ENCODE measurements at regions not wholly inside any gene's neighbourhood (a gene's known extent, or its start where the extent isn't known, plus 50 kb on each side); places are given as distances from the start of the nearest gene placed in this dataset.

- TF ChIP-seq CTCF (conservative IDR thresholded peaks at IDR 0.05), result no peak
- no peak for TF ChIP-seq EZH2 (IDR thresholded peaks at IDR 0.05; ENCODE audit: low read depth)
Measured at GRCh38 chr7:142409471-142409870, 151.6 kb upstream of the PRSS58 start.

Data from PC-9 (cell line).